H1 (cell line): ENCODE measurements at regions not wholly inside any gene's neighbourhood (a gene's known extent, or its start where the extent isn't known, plus 50 kb on each side); places are given as distances from the start of the nearest gene placed in this dataset.

Experiments
- CTCF ChIA-PET: fragments of 300-600 bp; sonication (Branson Sonifier 250); formaldehyde crosslinking; loops from one replicate; lab custom pipeline; 2021; ENCODE audit not compliant: partially characterized antibody; lab: Charles Lee
- POLR2A ChIA-PET: fragments of 300-600 bp; sonication (Branson Sonifier 250); formaldehyde crosslinking; loops from one replicate; lab custom pipeline; 2021; ENCODE audit warnings: inconsistent platforms; ENCODE audit not compliant: partially characterized antibody; lab: Charles Lee
- DNase-seq, 2 experiments: peaks; one replicate each; pipeline versions ENCODE4 v3.0.0 to v3.0.0-alpha.2; 2010 to 2022; ENCODE audit warnings: low spot score in 2 of 2, low read depth in 1 of 2, mixed read lengths in 1 of 2
- FAIRE-seq: peaks from 2 replicates; lab custom pipeline; 2011; peaks lifted over from hg19 to GRCh38; lab: Jason Lieb, UNC
- H2AFZ ChIP-seq: 2 replicates; pipeline ENCODE4 v1.8.1; 2012; ENCODE audit warnings: low read length, inconsistent platforms
- H2AK5ac ChIP-seq: 2 replicates; pipeline ENCODE4 v1.6.1; 2013; ENCODE audit warnings: low read depth, low read length
- H2BK120ac ChIP-seq: replicated peaks from 2 replicates; pipeline ENCODE3; 2013; ENCODE audit warnings: low read depth, low read length, inconsistent platforms
- H2BK12ac ChIP-seq: 2 replicates; pipeline ENCODE4 v1.6.1; 2013; ENCODE audit warnings: low read depth, low read length
- H2BK15ac ChIP-seq: 2 replicates; pipeline ENCODE4 v1.6.1; 2013; ENCODE audit warnings: low read length
- H2BK20ac ChIP-seq: 2 replicates; pipeline ENCODE4 v1.6.1; 2013; ENCODE audit warnings: low read length
- H2BK5ac ChIP-seq: 2 replicates; pipeline ENCODE4 v1.6.1; 2013; ENCODE audit warnings: low read depth, low read length
- H3K14ac ChIP-seq: 2 replicates; pipeline ENCODE4 v1.6.1; 2013; ENCODE audit warnings: inconsistent platforms; ENCODE audit not compliant: insufficient read length
- H3K18ac ChIP-seq: 2 replicates; pipeline ENCODE4 v1.6.1; 2013; ENCODE audit warnings: low read length; ENCODE audit errors: extremely low read depth
- H3K23ac ChIP-seq: 2 replicates; pipeline ENCODE4 v1.6.1; 2013; ENCODE audit warnings: inconsistent platforms; ENCODE audit not compliant: insufficient read length
- H3K23me2 ChIP-seq: 2 replicates; pipeline ENCODE4 v1.6.1; 2013; ENCODE audit warnings: low read depth, low read length
- H3K27ac ChIP-seq: 2 replicates; pipeline ENCODE4 v1.6.1; 2011; ENCODE audit warnings: low read depth, low read length, inconsistent platforms
- H3K27me3 ChIP-seq, 4 experiments: replicated peaks in 1 of 4; 1 replicate in 1 of 4; 2 replicates in 3 of 4; pipeline versions ENCODE4 v1.6.1 to v1.8.1; 2011 to 2013; ENCODE audit warnings: low read length in 3 of 4, mild to moderate bottlenecking in 3 of 4, inconsistent platforms in 2 of 4, mixed read lengths in 2 of 4, moderate library complexity in 1 of 4; ENCODE audit not compliant: control insufficient read depth in 3 of 4, insufficient read depth in 3 of 4; ENCODE audit errors: extremely low read depth in 1 of 4
- H3K36me3 ChIP-seq, 4 experiments: 2 replicates each; pipeline versions ENCODE4 v1.6.1 to v1.8.1; 2011 to 2013; ENCODE audit warnings: mild to moderate bottlenecking in 4 of 4, low read length in 3 of 4, moderate library complexity in 2 of 4, control low read depth in 1 of 4, inconsistent platforms in 1 of 4; ENCODE audit not compliant: insufficient read depth in 4 of 4, control insufficient read depth in 2 of 4
- H3K4ac ChIP-seq: replicated peaks from 2 replicates; pipeline ENCODE3; 2013; ENCODE audit warnings: low read length, low read depth, mixed read lengths, inconsistent platforms; ENCODE audit not compliant: insufficient read length
- H3K4me1 ChIP-seq, 4 experiments: replicated peaks in 1 of 4; 1 replicate in 1 of 4; 2 replicates in 3 of 4; pipeline versions ENCODE4 v1.6.1 to v1.8.1; 2011 to 2013; ENCODE audit warnings: low read length in 3 of 4, inconsistent platforms in 2 of 4, mixed read lengths in 1 of 4; ENCODE audit not compliant: insufficient read depth in 4 of 4, control insufficient read depth in 3 of 4
- H3K4me2 ChIP-seq, 2 experiments: 2 replicates each; pipeline versions ENCODE4 v1.6.1 to v1.8.1; 2011 to 2013; ENCODE audit warnings: low read depth in 2 of 2, low read length in 2 of 2, control low read depth in 1 of 2, inconsistent platforms in 1 of 2, mild to moderate bottlenecking in 1 of 2; ENCODE audit not compliant: insufficient read depth in 1 of 2
- H3K4me3 ChIP-seq, 4 experiments: fragments of 200-600, 300-600 bp in 1 of 4; sonication (generic), shearing (Covaris generic), sonication (Bioruptor Twin) in 1 of 4; 2 replicates each; pipeline versions ENCODE4 v1.5.1 to v1.8.1; 2011 to 2016; ENCODE audit warnings: low read length in 4 of 4, low read depth in 3 of 4, control low read depth in 2 of 4, inconsistent platforms in 2 of 4, mild to moderate bottlenecking in 2 of 4, mixed read lengths in 1 of 4, moderate library complexity in 1 of 4; ENCODE audit not compliant: insufficient read depth in 2 of 4; ENCODE audit errors: extremely low read depth in 1 of 4
- H3K56ac ChIP-seq: replicated peaks from 2 replicates; pipeline ENCODE3; 2013; ENCODE audit warnings: low read depth, mild to moderate bottlenecking, mixed read lengths, low read length, inconsistent platforms; ENCODE audit not compliant: insufficient read length
- H3K79me1 ChIP-seq: 2 replicates; pipeline ENCODE4 v1.6.1; 2013; ENCODE audit warnings: low read depth, low read length, control low read depth
- H3K79me2 ChIP-seq, 2 experiments: 2 replicates each; pipeline versions ENCODE4 v1.6.1 to v1.8.1; 2012 to 2013; ENCODE audit warnings: low read length in 2 of 2, mild to moderate bottlenecking in 2 of 2, inconsistent platforms in 1 of 2; ENCODE audit not compliant: insufficient read depth in 2 of 2, control insufficient read depth in 1 of 2
- H3K9ac ChIP-seq, 4 experiments: replicated peaks in 1 of 4; 1 replicate in 1 of 4; 2 replicates in 3 of 4; pipeline versions ENCODE4 v1.6.1 to v1.8.1; 2011 to 2013; ENCODE audit warnings: low read depth in 3 of 4, low read length in 3 of 4, control low read depth in 2 of 4, mild to moderate bottlenecking in 2 of 4, moderate library complexity in 2 of 4, inconsistent platforms in 1 of 4; ENCODE audit errors: extremely low read depth in 1 of 4
- H3K9me3 ChIP-seq, 2 experiments: 2 replicates each; pipeline versions ENCODE4 v1.6.1 to v1.8.1; 2012 to 2013; ENCODE audit warnings: mild to moderate bottlenecking in 2 of 2, moderate library complexity in 2 of 2, control low read depth in 1 of 2, inconsistent platforms in 1 of 2, low read depth in 1 of 2, low read length in 1 of 2, mixed read lengths in 1 of 2; ENCODE audit not compliant: insufficient read depth in 2 of 2
- H4K20me1 ChIP-seq, 2 experiments: replicated peaks in 1 of 2; 2 replicates each; pipeline versions ENCODE3 to v1.8.1; 2011 to 2013; ENCODE audit warnings: inconsistent platforms in 2 of 2, low read length in 2 of 2, mild to moderate bottlenecking in 1 of 2; ENCODE audit not compliant: insufficient read depth in 2 of 2, control insufficient read depth in 1 of 2
- H4K5ac ChIP-seq: 2 replicates; pipeline ENCODE4 v1.6.1; 2013; ENCODE audit warnings: low read length, low read depth, mixed read lengths, inconsistent platforms; ENCODE audit not compliant: insufficient read length
- H4K8ac ChIP-seq: 2 replicates; pipeline ENCODE4 v1.8.0; 2013; ENCODE audit warnings: mild to moderate bottlenecking, moderate library complexity, low read length, inconsistent platforms; ENCODE audit not compliant: insufficient read depth; ENCODE audit errors: extremely low read depth
- H4K91ac ChIP-seq: replicated peaks from 2 replicates; pipeline ENCODE3; 2013; ENCODE audit warnings: low read length, mixed read lengths, inconsistent platforms; ENCODE audit not compliant: insufficient read length
- ATF2 ChIP-seq: IDR thresholded peaks from 2 replicates; pipeline ENCODE4 v1.6.1; 2012; ENCODE audit warnings: low read length, inconsistent platforms
- ATF3 ChIP-seq: IDR thresholded peaks from 2 replicates; pipeline ENCODE4 v1.6.1; 2011; ENCODE audit warnings: low read depth, mild to moderate bottlenecking, low read length; ENCODE audit not compliant: insufficient read depth
- CBX5 ChIP-seq: fragments of 300-800, 300-1000 bp; sonication (generic); IDR thresholded peaks from 2 replicates; pipeline ENCODE4 v1.7.1; 2016; ENCODE audit warnings: antibody characterized with exemption, low read length, low read depth
- CREB1 ChIP-seq: IDR thresholded peaks from 2 replicates; pipeline ENCODE4 v1.6.1; 2012; ENCODE audit warnings: inconsistent platforms
- KDM1A ChIP-seq: fragments of 200-600, 300-600 bp; sonication (generic); IDR thresholded peaks from 2 replicates; pipeline ENCODE4 v1.7.1; 2016; ENCODE audit warnings: mild to moderate bottlenecking, low read length, borderline replicate concordance
- PHF8 ChIP-seq: fragments of 200-600 bp; sonication (generic); conservative IDR thresholded peaks from 2 replicates; pipeline ENCODE4 v1.7.1; 2012; ENCODE audit warnings: low read depth, mild to moderate bottlenecking, inconsistent platforms, low read length, moderate library complexity
- POLR2AphosphoS5 ChIP-seq: IDR thresholded peaks from 2 replicates; pipeline ENCODE4 v1.6.1; 2011; ENCODE audit warnings: low read depth, low read length
- SAP30 ChIP-seq: fragments of 300-600 bp; sonication (generic); IDR thresholded peaks from 2 replicates; pipeline ENCODE4 v1.7.1; 2012; ENCODE audit warnings: low read length, moderate library complexity, mild to moderate bottlenecking, inconsistent platforms; ENCODE audit not compliant: insufficient read depth, insufficient replicate concordance
- SIN3A ChIP-seq, 2 experiments: IDR thresholded peaks in 1 of 2; conservative IDR thresholded peaks in 1 of 2; 2 replicates each; pipeline ENCODE4 v1.6.1; 2011 to 2012; ENCODE audit warnings: low read length in 2 of 2, improper control_type of control experiment in 1 of 2, low read depth in 1 of 2, mild to moderate bottlenecking in 1 of 2
- SP2 ChIP-seq: IDR thresholded peaks from 2 replicates; pipeline ENCODE4 v1.6.1; 2012; ENCODE audit warnings: mild to moderate bottlenecking, low read length, inconsistent platforms
- ZNF274 ChIP-seq: IDR thresholded peaks from 2 replicates; pipeline ENCODE4 v1.7.0; 2012; ENCODE audit warnings: low read length, borderline replicate concordance; ENCODE audit errors: extremely low read depth
- WGBS, 2 experiments: shearing (Covaris generic) in 1 of 2; methylation state at CpG; one replicate each; pipeline versions ENCODE4 v1.1.6 to v1.1.7; 2013 to 2015; ENCODE audit warnings: low lambda C conversion rate in 2 of 2, mixed read lengths in 2 of 2, inconsistent platforms in 1 of 2, low coverage in 1 of 2, missing lambda C conversion rate in 1 of 2; ENCODE audit not compliant: insufficient replicate concordance in 2 of 2, insufficient coverage in 1 of 2, insufficient read length in 1 of 2; ENCODE audit errors: extremely low coverage in 1 of 2, missing lambda C conversion rate in 1 of 2; 5-methylcytosine and 5-hydroxymethylcytosine counted together

GRCh38 chr16:63130942-63131341, 1094.7 kb upstream of the CDH8 start:
- POLR2A ChIA-PET, result no interaction called here
- no peak overlapping the region for H2BK12ac ChIP-seq
- H2BK5ac ChIP-seq, result no peak overlapping the region
- H3K56ac ChIP-seq, result no peak overlapping the region
- no peaks in the 10 kb centered on the region for H4K20me1 ChIP-seq
- peaks cover 0 to 4% of the 10 kb centered on the region in 2 experiments; a peak in 1 of 4 replicates for H3K9me3 ChIP-seq
- H2BK120ac ChIP-seq, result no peak overlapping the region
- no peak overlapping the region for H2BK15ac ChIP-seq
- no peak overlapping the region for H3K18ac ChIP-seq
- H3K23ac ChIP-seq, result no peak overlapping the region
- no peaks in the 10 kb centered on the region for H3K27me3 ChIP-seq
- H4K91ac ChIP-seq, result no peak overlapping the region
- H2AK5ac ChIP-seq, result no peak overlapping the region
- TF ChIP-seq POLR2AphosphoS5, result no peak
- no peak for TF ChIP-seq ZNF274
- TF ChIP-seq PHF8, result no peak
- TF ChIP-seq SIN3A (conservative IDR thresholded peaks at IDR 0.05 in 1 of 2, IDR thresholded peaks at IDR 0.05 in 1 of 2; ENCODE audit: low read depth in 1 of 2, low read length in 2 of 2), result no peak
- no peak for TF ChIP-seq ATF3
- no peak for TF ChIP-seq SAP30
- TF ChIP-seq KDM1A, result no peak
- no peak for TF ChIP-seq CREB1
- no peak for TF ChIP-seq CBX5
- no peak for TF ChIP-seq SP2
- TF ChIP-seq ATF2, result no peak
- H4K5ac ChIP-seq, result no peak overlapping the region
- no peak overlapping the region for H3K4ac ChIP-seq
- H3K23me2 ChIP-seq, result no peaks in the 10 kb centered on the region
- H3K79me2 ChIP-seq, result no peaks in the 10 kb centered on the region
- FAIRE-seq (no peak), DNase-seq (no peak)
- WGBS, 2 experiments, result 98% methylated on average over 4 of the region's 4 CpGs; no CpG with 5 or more reads in 1 of the 2 experiments
- H3K36me3 ChIP-seq, result no peaks in the 10 kb centered on the region
- H3K9ac ChIP-seq, result no peak overlapping the region
- no peak overlapping the region for H4K8ac ChIP-seq
- H3K4me1 ChIP-seq, result no peaks in the 10 kb centered on the region
- no peaks in the 10 kb centered on the region for H3K79me1 ChIP-seq
- no peak overlapping the region for H3K27ac ChIP-seq
- no peak overlapping the region for H3K4me2 ChIP-seq
- no peak overlapping the region for H2BK20ac ChIP-seq
- no peak overlapping the region; the same call in 1 of the 2 replicates for H2AFZ ChIP-seq
- H3K4me3 ChIP-seq, result no peak overlapping the region
- no peak overlapping the region for H3K14ac ChIP-seq
- CTCF ChIA-PET, result interaction anchor here (0.8 kb wide), 1 partner anchor 25 kb away, joined by 3 read pairs; no protein-coding TSS in a partner anchor
